ENCODE measurements at regions not wholly inside any gene's neighbourhood (a gene's known extent, or its start where the extent isn't known, plus 50 kb on each side); places are given as distances from the start of the nearest gene placed in this dataset.
"Not testable (repeated sequence)": the region's sequence is repeated elsewhere in the genome, so short reads cannot be mapped to it uniquely, and the experiment has no call there.

GRCh38 chr2:5629510-5629909, 62.7 kb upstream of the SOX11 start:
- 79 to 83% methylated on average over 11 of the region's 11 CpGs for WGBS, 2 experiments
- H3K27ac ChIP-seq (ENCODE audit: insufficient read depth, low read depth, low read length, poor library complexity, severe bottlenecking); H3K36me3 ChIP-seq (ENCODE audit: control insufficient read depth, insufficient read depth, low read length); H3K4me1 ChIP-seq (ENCODE audit: control insufficient read depth, insufficient read depth, low read length); H3K9me3 ChIP-seq (ENCODE audit: control insufficient read depth, low read length); H3K27me3 ChIP-seq (ENCODE audit: control insufficient read depth, insufficient read depth, low read length, poor library complexity, severe bottlenecking); H3K4me3 ChIP-seq (ENCODE audit: insufficient read depth, low read depth, low read length): not testable (repeated sequence)

DNA sequence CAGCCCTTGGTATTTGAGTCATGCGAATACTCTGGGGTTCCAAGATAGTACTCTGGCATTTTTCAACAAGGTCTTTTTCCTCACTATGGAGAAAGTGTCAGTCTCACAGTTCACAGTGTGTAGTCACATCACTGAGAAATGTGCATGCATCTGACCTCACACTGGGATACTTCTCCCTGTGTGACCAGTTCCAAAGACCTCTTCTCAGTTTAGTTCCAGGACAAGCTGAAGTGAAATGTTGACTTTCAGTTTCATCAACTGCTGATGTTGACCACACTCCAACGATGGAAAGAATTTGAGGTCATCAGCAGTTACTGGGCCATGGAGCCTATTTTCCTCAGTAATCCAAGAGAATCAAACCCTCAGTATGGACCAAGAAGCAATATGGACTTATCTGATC, 55.1 kb upstream of the SOX11 start:
- not testable (repeated sequence) for H3K27ac ChIP-seq (ENCODE audit: insufficient read depth, low read depth, low read length, poor library complexity, severe bottlenecking); H3K36me3 ChIP-seq (ENCODE audit: control insufficient read depth, insufficient read depth, low read length)
- WGBS, 2 experiments, result 89 to 97% methylated on average over 2 of the region's 2 CpGs

More for the DNA sequence above, 55.1 kb upstream of the SOX11 start:
- H3K9me3 ChIP-seq (ENCODE audit: control insufficient read depth, low read length); H3K4me3 ChIP-seq (ENCODE audit: insufficient read depth, low read depth, low read length); H3K27me3 ChIP-seq (ENCODE audit: control insufficient read depth, insufficient read depth, low read length, poor library complexity, severe bottlenecking); H3K4me1 ChIP-seq (ENCODE audit: control insufficient read depth, insufficient read depth, low read length): not testable (repeated sequence)

Data from ectodermal cell (in vitro differentiated cells).